ENCODE measurements at regions not wholly inside any gene's neighbourhood (a gene's known extent, or its start where the extent isn't known, plus 50 kb on each side); places are given as distances from the start of the nearest gene placed in this dataset.

DNA sequence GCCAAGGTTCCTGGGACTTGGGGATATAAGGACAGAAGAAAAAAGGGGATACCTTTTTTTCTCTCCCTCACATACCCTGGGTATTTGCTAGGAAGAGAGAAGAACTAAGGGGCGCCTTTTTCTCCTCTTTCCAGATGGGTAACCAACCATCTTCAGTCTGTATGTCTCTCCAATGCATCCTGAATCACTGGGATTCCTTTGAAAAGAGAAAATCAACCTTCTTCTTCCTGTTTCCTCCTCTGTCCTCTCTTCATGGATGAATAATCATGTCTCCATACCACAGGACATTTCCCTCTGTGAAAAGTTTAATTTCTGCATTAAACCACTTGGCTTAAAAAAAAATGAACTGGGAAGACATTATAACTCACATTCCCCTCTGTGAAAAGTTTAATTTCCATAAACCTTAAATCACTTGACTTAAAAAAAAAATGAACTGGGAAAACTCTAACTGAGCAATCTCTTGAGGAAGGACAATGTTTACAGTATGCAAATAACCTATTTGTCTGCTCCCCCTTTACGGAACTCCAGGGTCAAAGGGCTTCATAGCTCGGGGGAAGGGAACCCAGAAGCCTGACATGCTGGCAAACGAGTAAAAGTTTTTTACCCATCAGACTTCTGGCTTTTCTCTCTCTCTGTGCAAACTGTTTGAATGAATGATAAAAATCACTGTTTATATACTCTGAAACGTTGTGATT is 56.7 kb upstream of the FAM98A start:
- POLR2A ChIA-PET, result no interaction called here
- ATAC-seq (no peak), DNase-seq (ENCODE audit: low spot score) (no peak)
- CTCF ChIA-PET, result no interaction called here
- Mint-ChIP-seq H3K36me3 (peaks cover 52% of the 10 kb centered on the region), H3K27me3 (ENCODE audit: low read depth) (no peaks in the 10 kb centered on the region; the same call in 1 of the 2 replicates), H3K9me3 (peaks cover 42% of the 10 kb centered on the region), H3K4me1 (peaks cover 14% of the 10 kb centered on the region), H3K4me3 (no peak overlapping the region), H3K27ac (no peak overlapping the region)
- TF ChIP-seq NR1H2 (CRISPR knock-in tag; IDR thresholded peaks at IDR 0.05) (no peak), ZNF263 (CRISPR knock-in tag; IDR thresholded peaks at IDR 0.05; ENCODE audit: low read depth) (no peak)
- TF ChIP-seq, protein P1, sequence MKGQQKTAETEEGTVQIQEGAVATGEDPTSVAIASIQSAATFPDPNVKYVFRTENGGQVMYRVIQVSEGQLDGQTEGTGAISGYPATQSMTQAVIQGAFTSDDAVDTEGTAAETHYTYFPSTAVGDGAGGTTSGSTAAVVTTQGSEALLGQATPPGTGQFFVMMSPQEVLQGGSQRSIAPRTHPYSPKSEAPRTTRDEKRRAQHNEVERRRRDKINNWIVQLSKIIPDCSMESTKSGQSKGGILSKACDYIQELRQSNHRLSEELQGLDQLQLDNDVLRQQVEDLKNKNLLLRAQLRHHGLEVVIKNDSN (CRISPR knock-in tag; IDR thresholded peaks at IDR 0.05), result no peak

DNA sequence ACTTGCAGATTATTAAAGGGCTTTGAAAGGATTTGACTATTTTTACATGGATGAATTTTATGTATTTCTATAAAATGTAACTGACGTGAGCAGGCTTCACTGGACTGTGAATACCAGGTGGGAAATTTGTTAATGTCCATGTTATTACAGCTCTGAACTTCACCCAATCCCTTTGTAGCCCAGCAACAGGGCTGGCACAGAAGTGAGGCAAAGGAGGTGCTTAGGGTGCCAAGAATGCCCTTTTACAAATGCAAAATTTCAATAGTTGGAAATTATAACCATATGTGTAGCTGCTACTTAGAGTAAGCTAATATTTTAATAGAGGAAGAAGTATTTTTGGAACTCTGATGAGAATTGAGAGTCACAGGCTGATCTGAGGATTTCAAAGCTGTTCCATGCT is 53.7 kb upstream of the FAM98A start:
- no peak for ATAC-seq
- Mint-ChIP-seq H3K4me3 (no peak overlapping the region), H3K27ac (no peak overlapping the region), H3K36me3 (peaks cover 51% of the 10 kb centered on the region), H3K27me3 (ENCODE audit: low read depth) (no peaks in the 10 kb centered on the region; the same call in 1 of the 2 replicates), H3K4me1 (peaks cover 16% of the 10 kb centered on the region), H3K9me3 (peaks cover 45% of the 10 kb centered on the region)
- ChIA-PET CTCF (no interaction called here), POLR2A (no interaction called here)
- DNase-seq (ENCODE audit: low spot score), result no peak
- TF ChIP-seq PRRX2 (CRISPR knock-in tag; IDR thresholded peaks at IDR 0.05) (no peak), ELF4 (CRISPR knock-in tag; IDR thresholded peaks at IDR 0.05; ENCODE audit: low read depth) (no peak), GTF2I (CRISPR knock-in tag; conservative IDR thresholded peaks at IDR 0.05) (no peak), RELA (CRISPR knock-in tag; IDR thresholded peaks at IDR 0.05; ENCODE audit: borderline replicate concordance) (no peak), CREM (CRISPR knock-in tag; IDR thresholded peaks at IDR 0.05) (no peak), GABPB1 (CRISPR knock-in tag; IDR thresholded peaks at IDR 0.05) (no peak)
- TF ChIP-seq, protein P2, sequence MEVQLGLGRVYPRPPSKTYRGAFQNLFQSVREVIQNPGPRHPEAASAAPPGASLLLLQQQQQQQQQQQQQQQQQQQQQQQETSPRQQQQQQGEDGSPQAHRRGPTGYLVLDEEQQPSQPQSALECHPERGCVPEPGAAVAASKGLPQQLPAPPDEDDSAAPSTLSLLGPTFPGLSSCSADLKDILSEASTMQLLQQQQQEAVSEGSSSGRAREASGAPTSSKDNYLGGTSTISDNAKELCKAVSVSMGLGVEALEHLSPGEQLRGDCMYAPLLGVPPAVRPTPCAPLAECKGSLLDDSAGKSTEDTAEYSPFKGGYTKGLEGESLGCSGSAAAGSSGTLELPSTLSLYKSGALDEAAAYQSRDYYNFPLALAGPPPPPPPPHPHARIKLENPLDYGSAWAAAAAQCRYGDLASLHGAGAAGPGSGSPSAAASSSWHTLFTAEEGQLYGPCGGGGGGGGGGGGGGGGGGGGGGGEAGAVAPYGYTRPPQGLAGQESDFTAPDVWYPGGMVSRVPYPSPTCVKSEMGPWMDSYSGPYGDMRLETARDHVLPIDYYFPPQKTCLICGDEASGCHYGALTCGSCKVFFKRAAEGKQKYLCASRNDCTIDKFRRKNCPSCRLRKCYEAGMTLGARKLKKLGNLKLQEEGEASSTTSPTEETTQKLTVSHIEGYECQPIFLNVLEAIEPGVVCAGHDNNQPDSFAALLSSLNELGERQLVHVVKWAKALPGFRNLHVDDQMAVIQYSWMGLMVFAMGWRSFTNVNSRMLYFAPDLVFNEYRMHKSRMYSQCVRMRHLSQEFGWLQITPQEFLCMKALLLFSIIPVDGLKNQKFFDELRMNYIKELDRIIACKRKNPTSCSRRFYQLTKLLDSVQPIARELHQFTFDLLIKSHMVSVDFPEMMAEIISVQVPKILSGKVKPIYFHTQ (CRISPR knock-in tag; IDR thresholded peaks at IDR 0.05), result no peak
- TF ChIP-seq, protein P3, sequence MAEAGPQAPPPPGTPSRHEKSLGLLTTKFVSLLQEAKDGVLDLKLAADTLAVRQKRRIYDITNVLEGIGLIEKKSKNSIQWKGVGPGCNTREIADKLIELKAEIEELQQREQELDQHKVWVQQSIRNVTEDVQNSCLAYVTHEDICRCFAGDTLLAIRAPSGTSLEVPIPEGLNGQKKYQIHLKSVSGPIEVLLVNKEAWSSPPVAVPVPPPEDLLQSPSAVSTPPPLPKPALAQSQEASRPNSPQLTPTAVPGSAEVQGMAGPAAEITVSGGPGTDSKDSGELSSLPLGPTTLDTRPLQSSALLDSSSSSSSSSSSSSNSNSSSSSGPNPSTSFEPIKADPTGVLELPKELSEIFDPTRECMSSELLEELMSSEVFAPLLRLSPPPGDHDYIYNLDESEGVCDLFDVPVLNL (CRISPR knock-in tag; IDR thresholded peaks at IDR 0.05; ENCODE audit: borderline replicate concordance, low read depth), result no peak
- TF ChIP-seq, protein P4, sequence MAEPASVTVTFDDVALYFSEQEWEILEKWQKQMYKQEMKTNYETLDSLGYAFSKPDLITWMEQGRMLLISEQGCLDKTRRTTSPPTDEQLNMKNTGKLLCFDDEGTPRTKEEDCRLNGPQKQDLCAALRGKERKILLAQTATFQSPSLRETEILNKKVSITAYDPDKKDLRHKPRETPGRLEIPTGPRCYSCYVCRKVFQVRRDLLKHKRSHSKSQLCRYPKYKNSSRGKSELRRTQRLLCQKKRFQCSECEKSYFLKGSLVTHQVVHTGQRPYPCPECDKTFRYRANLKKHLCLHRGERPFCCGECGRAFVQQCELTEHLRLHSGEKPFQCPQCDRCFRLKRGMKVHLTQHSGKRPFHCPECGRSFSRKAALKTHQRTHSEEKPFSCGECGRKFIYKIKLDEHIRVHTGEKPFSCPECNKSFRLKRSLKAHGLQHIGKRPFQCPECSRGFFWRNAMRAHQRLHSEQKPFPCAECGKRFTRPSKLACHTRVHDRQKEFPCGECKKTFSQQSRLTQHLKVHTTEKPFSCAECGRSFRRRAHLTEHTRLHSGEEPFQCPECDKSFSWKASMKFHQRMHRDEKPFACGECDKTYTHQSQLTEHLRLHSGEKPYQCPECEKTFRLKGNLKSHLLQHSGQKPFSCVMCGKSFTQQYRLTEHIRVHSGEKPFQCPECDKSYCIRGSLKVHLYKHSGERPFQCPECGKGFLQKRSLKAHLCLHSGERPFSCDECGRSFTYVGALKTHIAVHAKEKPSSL (CRISPR knock-in tag; conservative IDR thresholded peaks at IDR 0.05), result no peak
- TF ChIP-seq, protein P5, sequence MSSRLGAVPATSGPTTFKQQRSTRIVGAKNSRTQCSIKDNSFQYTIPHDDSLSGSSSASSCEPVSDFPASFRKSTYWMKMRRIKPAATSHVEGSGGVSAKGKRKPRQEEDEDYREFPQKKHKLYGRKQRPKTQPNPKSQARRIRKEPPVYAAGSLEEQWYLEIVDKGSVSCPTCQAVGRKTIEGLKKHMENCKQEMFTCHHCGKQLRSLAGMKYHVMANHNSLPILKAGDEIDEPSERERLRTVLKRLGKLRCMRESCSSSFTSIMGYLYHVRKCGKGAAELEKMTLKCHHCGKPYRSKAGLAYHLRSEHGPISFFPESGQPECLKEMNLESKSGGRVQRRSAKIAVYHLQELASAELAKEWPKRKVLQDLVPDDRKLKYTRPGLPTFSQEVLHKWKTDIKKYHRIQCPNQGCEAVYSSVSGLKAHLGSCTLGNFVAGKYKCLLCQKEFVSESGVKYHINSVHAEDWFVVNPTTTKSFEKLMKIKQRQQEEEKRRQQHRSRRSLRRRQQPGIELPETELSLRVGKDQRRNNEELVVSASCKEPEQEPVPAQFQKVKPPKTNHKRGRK (CRISPR knock-in tag; IDR thresholded peaks at IDR 0.05; ENCODE audit: borderline replicate concordance), result no peak
- TF ChIP-seq, protein P6, sequence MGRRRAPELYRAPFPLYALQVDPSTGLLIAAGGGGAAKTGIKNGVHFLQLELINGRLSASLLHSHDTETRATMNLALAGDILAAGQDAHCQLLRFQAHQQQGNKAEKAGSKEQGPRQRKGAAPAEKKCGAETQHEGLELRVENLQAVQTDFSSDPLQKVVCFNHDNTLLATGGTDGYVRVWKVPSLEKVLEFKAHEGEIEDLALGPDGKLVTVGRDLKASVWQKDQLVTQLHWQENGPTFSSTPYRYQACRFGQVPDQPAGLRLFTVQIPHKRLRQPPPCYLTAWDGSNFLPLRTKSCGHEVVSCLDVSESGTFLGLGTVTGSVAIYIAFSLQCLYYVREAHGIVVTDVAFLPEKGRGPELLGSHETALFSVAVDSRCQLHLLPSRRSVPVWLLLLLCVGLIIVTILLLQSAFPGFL (CRISPR knock-in tag; IDR thresholded peaks at IDR 0.05; ENCODE audit: borderline replicate concordance), result no peak
- TF ChIP-seq, protein P7, sequence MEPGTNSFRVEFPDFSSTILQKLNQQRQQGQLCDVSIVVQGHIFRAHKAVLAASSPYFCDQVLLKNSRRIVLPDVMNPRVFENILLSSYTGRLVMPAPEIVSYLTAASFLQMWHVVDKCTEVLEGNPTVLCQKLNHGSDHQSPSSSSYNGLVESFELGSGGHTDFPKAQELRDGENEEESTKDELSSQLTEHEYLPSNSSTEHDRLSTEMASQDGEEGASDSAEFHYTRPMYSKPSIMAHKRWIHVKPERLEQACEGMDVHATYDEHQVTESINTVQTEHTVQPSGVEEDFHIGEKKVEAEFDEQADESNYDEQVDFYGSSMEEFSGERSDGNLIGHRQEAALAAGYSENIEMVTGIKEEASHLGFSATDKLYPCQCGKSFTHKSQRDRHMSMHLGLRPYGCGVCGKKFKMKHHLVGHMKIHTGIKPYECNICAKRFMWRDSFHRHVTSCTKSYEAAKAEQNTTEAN (CRISPR knock-in tag; IDR thresholded peaks at IDR 0.05), result no peak
- TF ChIP-seq, protein P8, sequence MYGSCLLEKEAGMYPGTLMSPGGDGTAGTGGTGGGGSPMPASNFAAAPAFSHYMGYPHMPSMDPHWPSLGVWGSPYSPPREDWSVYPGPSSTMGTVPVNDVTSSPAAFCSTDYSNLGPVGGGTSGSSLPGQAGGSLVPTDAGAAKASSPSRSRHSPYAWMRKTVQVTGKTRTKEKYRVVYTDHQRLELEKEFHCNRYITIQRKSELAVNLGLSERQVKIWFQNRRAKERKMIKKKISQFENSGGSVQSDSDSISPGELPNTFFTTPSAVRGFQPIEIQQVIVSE (CRISPR knock-in tag; IDR thresholded peaks at IDR 0.05; ENCODE audit: borderline replicate concordance), result no peak

Measured in WTC11 (cell line).